Activated CD4-positive, alpha-beta T cell treated with anti-CD3 and anti-CD28 coated beads for 24 hours (primary cell): ENCODE measurements at regions not wholly inside any gene's neighbourhood (a gene's known extent, or its start where the extent isn't known, plus 50 kb on each side); places are given as distances from the start of the nearest gene placed in this dataset.

Experiments used
- DNase-seq, 2 donors: peaks; one replicate each; pipeline ENCODE4 v3.0.0-alpha.2; 2020; ENCODE audit warnings: low read depth in 2 of 2

GRCh38 chr2:42856106-42856860, 63.9 kb upstream of the HAAO start:
- DNase-seq: no peak

- no peak for DNase-seq
Measured at GRCh38 chr2:42855221-42855970, 63.0 kb upstream of the HAAO start.

- DNase-seq: no peak
Measured at GRCh38 chr2:42854207-42854818, 61.9 kb upstream of the HAAO start.

GRCh38 chr2:42853549-42854206, 61.3 kb upstream of the HAAO start:
- no peak for DNase-seq

GRCh38 chr2:42852798-42853197, 60.4 kb upstream of the HAAO start:
- DNase-seq: no peak

- no peak for DNase-seq
Measured at GRCh38 chr2:42851740-42852250, 59.4 kb upstream of the HAAO start.

GRCh38 chr2:42851186-42851585, 58.8 kb upstream of the HAAO start:
- no peak for DNase-seq

GRCh38 chr2:42850016-42850805, 57.8 kb upstream of the HAAO start:
- no peak for DNase-seq

GRCh38 chr2:42849311-42849710, 56.9 kb upstream of the HAAO start:
- no peak for DNase-seq

GRCh38 chr2:42848726-42849290, 56.4 kb upstream of the HAAO start:
- no peak for DNase-seq

GRCh38 chr2:42848265-42848664, 55.9 kb upstream of the HAAO start:
- DNase-seq: no peak

GRCh38 chr2:42847596-42848151, 55.3 kb upstream of the HAAO start:
- no peak for DNase-seq

- no peak for DNase-seq
Measured at GRCh38 chr2:42846932-42847595, 54.7 kb upstream of the HAAO start.

GRCh38 chr2:42846026-42846425, 53.6 kb upstream of the HAAO start:
- no peak for DNase-seq

- no peak for DNase-seq
Measured at GRCh38 chr2:42844901-42845821, 52.8 kb upstream of the HAAO start.

- no peak for DNase-seq
Measured at GRCh38 chr2:42844366-42844765, 52.0 kb upstream of the HAAO start.

GRCh38 chr2:42843611-42844010, 51.2 kb upstream of the HAAO start:
- no peak for DNase-seq

- no peak for DNase-seq
Measured at GRCh38 chr2:42843131-42843530, 50.7 kb upstream of the HAAO start.

GRCh38 chr2:42842466-42842865, 50.1 kb upstream of the HAAO start:
- no peak for DNase-seq
